Tibial nerve (tissue), 4 donors: ENCODE measurements at regions not wholly inside any gene's neighbourhood (a gene's known extent, or its start where the extent isn't known, plus 50 kb on each side); places are given as distances from the start of the nearest gene placed in this dataset.

ENCODE experiments used
- DNase-seq, 2 donors: peaks; one replicate each; pipeline ENCODE4 v3.0.0-alpha.2; 2019; ENCODE audit warnings: low spot score in 2 of 2
- H3K27ac ChIP-seq, 4 donors: fragments of 200-600 bp; sonication (generic) in 3 of 4; one replicate each; pipeline ENCODE4 v1.5.1; 2017 to 2019; ENCODE audit warnings: mild to moderate bottlenecking in 1 of 4
- H3K27me3 ChIP-seq, 2 donors: fragments of 200-600 bp; sonication (generic) in 1 of 2; one replicate each; pipeline versions ENCODE4 v1.5.1 to v1.6.0; 2017 to 2019
- H3K36me3 ChIP-seq, 3 donors: fragments of 200-600 bp; sonication (generic); one replicate each; pipeline ENCODE4 v1.5.1; 2018 to 2019
- H3K4me1 ChIP-seq, 4 donors: fragments of 200-600 bp; sonication (generic) in 3 of 4; one replicate each; pipeline ENCODE4 v1.5.1; 2017 to 2019
- H3K4me3 ChIP-seq, 4 donors: fragments of 200-600 bp; sonication (generic) in 3 of 4; one replicate each; pipeline ENCODE4 v1.5.1; 2017 to 2019; ENCODE audit warnings: mild to moderate bottlenecking in 1 of 4, moderate library complexity in 1 of 4
- H3K9me3 ChIP-seq, 4 donors: fragments of 200-600 bp; sonication (generic) in 3 of 4; one replicate each; pipeline ENCODE4 v1.5.1; 2017 to 2019
- EP300 ChIP-seq, 2 donors: sonication (generic); formaldehyde crosslinking; IDR thresholded peaks; one replicate each; pipeline ENCODE4 v1.6.1; 2017; ENCODE audit warnings: antibody characterized with exemption in 2 of 2, mild to moderate bottlenecking in 1 of 2
- POLR2A ChIP-seq, 2 donors: fragments of 450-650 bp; IDR thresholded peaks; one replicate each; pipeline ENCODE4 v1.6.1; 2017; ENCODE audit warnings: antibody characterized with exemption in 2 of 2, mild to moderate bottlenecking in 2 of 2, moderate library complexity in 2 of 2
- WGBS, 2 donors: methylation state at CpG; one replicate each; pipeline ENCODE4 v1.1.5; 2018; 5-methylcytosine and 5-hydroxymethylcytosine counted together
- TF ChIP-seq, protein P1 (sequence below), 5 experiments: fragments of 200-600 bp in 3 of 5; fragments of 450-650 bp in 2 of 5; sonication (generic) in 3 of 5; IDR thresholded peaks; one replicate each; pipeline ENCODE4 v1.5.1; 2016 to 2019; ENCODE audit warnings: antibody characterized with exemption in 5 of 5, mild to moderate bottlenecking in 3 of 5, moderate library complexity in 2 of 5

DNA sequence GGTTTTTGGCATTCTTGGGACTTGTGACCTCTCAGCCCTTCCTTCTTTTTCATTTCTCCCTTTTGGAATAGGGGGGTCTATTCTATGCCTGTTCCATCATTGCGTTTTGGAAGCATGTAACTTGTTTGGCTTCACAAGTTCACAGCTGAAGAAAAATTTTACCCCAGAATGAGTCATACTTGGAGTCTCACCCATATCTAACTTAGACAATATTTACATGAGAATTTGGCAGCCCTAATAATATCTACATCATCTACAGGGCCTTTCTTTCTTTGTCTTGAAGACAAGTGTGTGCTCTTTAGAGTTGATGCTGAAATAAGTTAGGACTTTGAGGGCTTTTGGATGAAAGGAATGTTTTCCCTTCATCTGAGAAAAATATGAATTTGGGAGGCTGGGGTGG lies 1312.9 kb upstream of the FLRT2 start:
- 82 to 91% methylated on average over 1 of the region's 1 CpG for WGBS, 2 donors
- no peak overlapping the region for H3K27ac ChIP-seq
- TF ChIP-seq EP300 (IDR thresholded peaks at IDR 0.05), result no peak
- TF ChIP-seq POLR2A (IDR thresholded peaks at IDR 0.05), result no peak
- TF ChIP-seq, protein P1, sequence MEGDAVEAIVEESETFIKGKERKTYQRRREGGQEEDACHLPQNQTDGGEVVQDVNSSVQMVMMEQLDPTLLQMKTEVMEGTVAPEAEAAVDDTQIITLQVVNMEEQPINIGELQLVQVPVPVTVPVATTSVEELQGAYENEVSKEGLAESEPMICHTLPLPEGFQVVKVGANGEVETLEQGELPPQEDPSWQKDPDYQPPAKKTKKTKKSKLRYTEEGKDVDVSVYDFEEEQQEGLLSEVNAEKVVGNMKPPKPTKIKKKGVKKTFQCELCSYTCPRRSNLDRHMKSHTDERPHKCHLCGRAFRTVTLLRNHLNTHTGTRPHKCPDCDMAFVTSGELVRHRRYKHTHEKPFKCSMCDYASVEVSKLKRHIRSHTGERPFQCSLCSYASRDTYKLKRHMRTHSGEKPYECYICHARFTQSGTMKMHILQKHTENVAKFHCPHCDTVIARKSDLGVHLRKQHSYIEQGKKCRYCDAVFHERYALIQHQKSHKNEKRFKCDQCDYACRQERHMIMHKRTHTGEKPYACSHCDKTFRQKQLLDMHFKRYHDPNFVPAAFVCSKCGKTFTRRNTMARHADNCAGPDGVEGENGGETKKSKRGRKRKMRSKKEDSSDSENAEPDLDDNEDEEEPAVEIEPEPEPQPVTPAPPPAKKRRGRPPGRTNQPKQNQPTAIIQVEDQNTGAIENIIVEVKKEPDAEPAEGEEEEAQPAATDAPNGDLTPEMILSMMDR (IDR thresholded peaks at IDR 0.05), result no peak
- no peaks in the 10 kb centered on the region for H3K36me3 ChIP-seq
- H3K9me3 ChIP-seq, result peaks cover 0 to 40% (median 0%) of the 10 kb centered on the region in 4 donors
- no peaks in the 10 kb centered on the region for H3K4me1 ChIP-seq
- DNase-seq, result no peak
- H3K4me3 ChIP-seq, result no peak overlapping the region
- H3K27me3 ChIP-seq, result no peaks in the 10 kb centered on the region

DNA sequence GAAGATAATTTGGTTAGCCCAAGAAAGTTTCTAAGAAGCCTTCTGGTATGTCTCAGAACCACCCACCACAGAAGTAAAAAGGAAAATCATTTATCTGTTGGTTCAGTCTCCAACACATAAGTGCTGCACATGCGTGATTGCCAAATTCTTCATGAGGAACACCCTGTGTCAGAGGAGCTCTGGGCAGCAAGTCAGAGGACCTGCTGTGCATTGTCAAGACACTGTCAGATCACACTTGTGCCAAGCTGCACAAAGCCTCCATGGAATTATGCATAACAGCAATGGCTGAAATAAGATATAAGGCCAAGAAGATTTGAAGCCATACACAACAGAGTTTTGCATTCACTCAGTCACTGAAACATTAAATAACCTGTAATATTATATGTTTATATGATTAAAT lies 1304.7 kb upstream of the FLRT2 start:
- Histone ChIP-seq H3K9me3 (no peaks in the 10 kb centered on the region), H3K4me3 (no peak overlapping the region), H3K4me1 (no peaks in the 10 kb centered on the region), H3K27ac (no peak overlapping the region), H3K36me3 (no peaks in the 10 kb centered on the region), H3K27me3 (no peaks in the 10 kb centered on the region)
- WGBS, 2 donors, result 60 to 75% methylated on average over 1 of the region's 1 CpG
- DNase-seq, result no peak
- no peak for TF ChIP-seq EP300 (IDR thresholded peaks at IDR 0.05)
- no peak for TF ChIP-seq POLR2A (IDR thresholded peaks at IDR 0.05)
- TF ChIP-seq, protein P1 (IDR thresholded peaks at IDR 0.05), result no peak

DNA sequence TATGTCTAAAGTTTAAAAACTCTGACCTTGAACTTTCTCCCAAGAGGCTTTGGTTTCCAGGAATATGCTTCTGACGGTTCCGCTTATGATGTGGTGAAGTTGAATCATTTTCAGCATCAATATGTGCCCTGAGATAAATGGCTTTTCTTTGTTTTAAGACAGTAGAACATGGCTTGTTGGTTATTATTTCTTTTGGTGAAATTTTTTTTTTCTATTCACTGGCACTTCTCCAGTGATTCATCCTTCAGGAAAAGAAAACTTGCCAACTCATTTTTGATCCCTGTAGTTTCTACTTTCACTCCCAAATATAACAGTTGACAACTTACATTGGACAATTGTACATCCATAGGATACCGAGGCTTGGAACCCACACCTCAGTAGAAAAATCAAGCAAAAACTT lies 1301.2 kb upstream of the FLRT2 start:
- no peak overlapping the region for H3K27ac ChIP-seq
- no peak overlapping the region for H3K4me3 ChIP-seq
- H3K9me3 ChIP-seq, result no peaks in the 10 kb centered on the region
- TF ChIP-seq, protein P1 (IDR thresholded peaks at IDR 0.05), result no peak
- TF ChIP-seq EP300 (IDR thresholded peaks at IDR 0.05), result no peak
- TF ChIP-seq POLR2A (IDR thresholded peaks at IDR 0.05), result no peak
- no peak for DNase-seq
- no peaks in the 10 kb centered on the region for H3K36me3 ChIP-seq
- no peaks in the 10 kb centered on the region for H3K27me3 ChIP-seq
- no peaks in the 10 kb centered on the region for H3K4me1 ChIP-seq
- WGBS, 2 donors, result 58 to 60% methylated on average over 3 of the region's 3 CpGs

DNA sequence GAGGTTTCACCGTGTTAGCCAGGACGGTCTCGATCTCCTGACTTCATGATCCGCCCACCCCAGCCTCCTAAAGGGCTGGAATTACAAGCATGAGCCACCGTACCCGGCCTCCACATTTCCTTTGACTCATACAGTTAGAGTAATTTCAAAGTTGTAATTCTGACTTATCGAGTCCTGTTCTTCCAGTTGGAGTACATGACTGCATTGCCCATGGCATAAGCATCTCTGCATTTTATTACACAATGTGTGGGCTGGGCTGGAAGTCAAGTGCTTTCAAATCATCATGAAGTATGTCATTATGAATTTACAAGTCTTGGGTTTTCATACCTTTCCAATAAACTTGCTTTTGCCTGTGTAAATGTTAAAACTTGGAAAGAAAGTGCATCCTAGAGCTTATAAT lies 1295.7 kb upstream of the FLRT2 start:
- no peaks in the 10 kb centered on the region for H3K4me1 ChIP-seq
- no peaks in the 10 kb centered on the region for H3K9me3 ChIP-seq
- no peak for DNase-seq
- no peak overlapping the region for H3K4me3 ChIP-seq
- TF ChIP-seq EP300 (IDR thresholded peaks at IDR 0.05) (no peak), POLR2A (IDR thresholded peaks at IDR 0.05) (no peak)
- TF ChIP-seq, protein P1 (IDR thresholded peaks at IDR 0.05), result no peak
- 95% methylated on average over 7 of the region's 7 CpGs for WGBS, 2 donors
- no peaks in the 10 kb centered on the region for H3K27me3 ChIP-seq
- no peaks in the 10 kb centered on the region for H3K36me3 ChIP-seq
- no peak overlapping the region for H3K27ac ChIP-seq

DNA sequence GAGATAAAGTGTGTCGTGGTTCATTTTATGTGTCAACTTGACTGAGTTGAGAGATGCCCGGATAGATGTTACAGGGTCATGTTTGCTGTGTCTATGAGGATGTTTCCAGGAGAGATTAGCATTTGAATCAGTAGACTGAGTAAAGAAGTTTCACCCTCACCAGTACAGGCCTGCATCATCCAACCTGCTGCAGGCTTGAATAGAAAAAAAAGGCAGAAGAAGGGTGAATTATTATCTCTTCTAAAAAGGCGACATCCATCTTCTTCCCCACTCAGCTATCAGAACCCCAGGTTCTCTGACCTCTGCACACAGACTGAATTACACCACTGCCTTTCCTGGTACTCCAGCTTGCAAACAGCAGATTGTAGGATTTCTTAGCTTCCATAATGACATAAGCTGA lies 1293.7 kb upstream of the FLRT2 start:
- no peaks in the 10 kb centered on the region for H3K4me1 ChIP-seq
- TF ChIP-seq EP300 (IDR thresholded peaks at IDR 0.05) (no peak), POLR2A (IDR thresholded peaks at IDR 0.05) (no peak)
- TF ChIP-seq, protein P1 (IDR thresholded peaks at IDR 0.05), result no peak

More for the DNA sequence above, 1293.7 kb upstream of the FLRT2 start:
- Histone ChIP-seq H3K4me3 (no peak overlapping the region), H3K27ac (no peak overlapping the region), H3K27me3 (no peaks in the 10 kb centered on the region), H3K36me3 (no peaks in the 10 kb centered on the region), H3K9me3 (no peaks in the 10 kb centered on the region)
- 80 to 91% methylated on average over 3 of the region's 3 CpGs for WGBS, 2 donors
- DNase-seq, result no peak
